Effector CD4-positive, alpha-beta T cell (primary cell): ENCODE measurements at regions not wholly inside any gene's neighbourhood (a gene's known extent, or its start where the extent isn't known, plus 50 kb on each side); places are given as distances from the start of the nearest gene placed in this dataset.
"Not testable (repeated sequence)": the region's sequence is repeated elsewhere in the genome, so short reads cannot be mapped to it uniquely, and the experiment has no call there.

Source experiments
- DNase-seq: peaks from one replicate; pipeline ENCODE4 v3.0.0-alpha.2; 2020

GRCh38 chr7:65807067-65807466 lies 65.8 kb upstream of the VKORC1L1 start:
- DNase-seq: not testable (repeated sequence)

- DNase-seq: no peak
Observed at GRCh38 chr7:65809259-65809981, 63.5 kb upstream of the VKORC1L1 start.

GRCh38 chr7:65809982-65810288 lies 62.9 kb upstream of the VKORC1L1 start:
- DNase-seq: no peak

- DNase-seq: no peak
Observed at GRCh38 chr7:65812281-65812680, 60.6 kb upstream of the VKORC1L1 start.

GRCh38 chr7:65814556-65815167 lies 58.2 kb upstream of the VKORC1L1 start:
- DNase-seq: not testable (repeated sequence)

GRCh38 chr7:65820287-65820950 lies 52.5 kb upstream of the VKORC1L1 start:
- no peak for DNase-seq
